Inflammatory macrophage (primary cell): ENCODE measurements at regions not wholly inside any gene's neighbourhood (a gene's known extent, or its start where the extent isn't known, plus 50 kb on each side); places are given as distances from the start of the nearest gene placed in this dataset.
"Not testable (repeated sequence)": the region's sequence is repeated elsewhere in the genome, so short reads cannot be mapped to it uniquely, and the experiment has no call there.

Experiments
- DNase-seq, 2 donors: peaks; one replicate each; pipeline ENCODE4 v3.0.0-alpha.2; 2020 to 2022

DNA sequence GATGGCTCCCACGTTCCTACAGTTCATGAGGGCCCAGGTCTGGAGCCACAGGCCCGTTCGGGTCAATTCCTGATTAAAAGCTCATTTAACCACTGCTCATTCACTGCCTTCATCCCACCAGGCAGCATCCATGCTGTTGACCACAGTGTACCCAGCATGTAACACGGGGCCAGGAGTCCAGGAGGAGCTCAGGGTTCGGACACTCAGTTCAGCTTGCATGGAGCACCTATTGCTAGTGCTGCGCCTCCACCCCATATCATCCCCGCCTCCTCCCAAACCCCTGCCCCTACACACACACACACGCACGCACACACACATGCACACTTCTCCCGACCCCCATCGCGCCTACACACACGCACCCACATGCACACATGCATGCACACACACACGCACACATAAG is 72.9 kb upstream of the SNTG2 start:
- no peak for DNase-seq

DNA sequence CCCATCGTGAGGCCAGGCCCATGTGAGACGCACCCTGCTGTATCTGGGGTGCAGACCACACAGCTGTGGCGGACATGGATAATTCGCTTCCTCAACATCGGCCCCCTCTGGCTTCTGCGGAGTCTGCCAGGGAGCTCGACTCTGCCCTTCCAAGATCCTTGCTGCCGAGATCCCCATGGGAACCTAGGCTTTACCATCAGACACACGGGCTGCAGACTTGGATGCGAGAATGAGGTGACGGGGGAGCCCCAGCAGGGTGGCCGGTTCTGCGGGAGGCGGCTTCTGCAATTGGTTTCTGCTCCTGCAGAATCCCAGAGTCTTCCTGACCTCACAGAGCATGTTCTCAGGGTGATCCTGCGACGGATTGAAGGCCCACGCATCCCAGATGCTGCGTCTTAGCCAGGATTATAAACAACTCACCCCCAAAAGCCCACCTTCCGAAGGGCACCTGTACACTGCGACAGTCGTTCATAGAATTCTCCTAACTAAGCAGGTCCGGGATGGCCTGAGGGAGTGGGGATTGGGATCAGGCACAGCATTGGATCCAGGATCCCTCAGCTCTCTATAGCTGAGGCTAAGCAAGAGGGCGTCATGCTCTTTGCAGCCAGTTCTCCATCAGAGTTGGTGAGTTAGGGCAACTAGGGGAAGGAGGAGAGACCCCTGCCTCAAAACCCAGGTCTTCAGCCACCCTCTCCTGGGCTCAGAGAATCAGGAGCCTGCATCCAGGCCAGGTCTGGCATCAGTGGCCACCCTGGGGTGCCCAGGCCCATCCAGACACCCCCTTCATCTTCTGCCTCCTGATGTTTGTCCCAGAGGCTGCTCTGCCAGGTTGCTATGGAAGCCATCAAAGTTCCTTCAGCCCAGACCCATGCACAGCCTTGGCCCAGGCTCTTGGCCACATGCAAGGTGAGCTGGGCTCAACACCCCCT is 74.7 kb upstream of the SNTG2 start:
- no peak for DNase-seq

DNA sequence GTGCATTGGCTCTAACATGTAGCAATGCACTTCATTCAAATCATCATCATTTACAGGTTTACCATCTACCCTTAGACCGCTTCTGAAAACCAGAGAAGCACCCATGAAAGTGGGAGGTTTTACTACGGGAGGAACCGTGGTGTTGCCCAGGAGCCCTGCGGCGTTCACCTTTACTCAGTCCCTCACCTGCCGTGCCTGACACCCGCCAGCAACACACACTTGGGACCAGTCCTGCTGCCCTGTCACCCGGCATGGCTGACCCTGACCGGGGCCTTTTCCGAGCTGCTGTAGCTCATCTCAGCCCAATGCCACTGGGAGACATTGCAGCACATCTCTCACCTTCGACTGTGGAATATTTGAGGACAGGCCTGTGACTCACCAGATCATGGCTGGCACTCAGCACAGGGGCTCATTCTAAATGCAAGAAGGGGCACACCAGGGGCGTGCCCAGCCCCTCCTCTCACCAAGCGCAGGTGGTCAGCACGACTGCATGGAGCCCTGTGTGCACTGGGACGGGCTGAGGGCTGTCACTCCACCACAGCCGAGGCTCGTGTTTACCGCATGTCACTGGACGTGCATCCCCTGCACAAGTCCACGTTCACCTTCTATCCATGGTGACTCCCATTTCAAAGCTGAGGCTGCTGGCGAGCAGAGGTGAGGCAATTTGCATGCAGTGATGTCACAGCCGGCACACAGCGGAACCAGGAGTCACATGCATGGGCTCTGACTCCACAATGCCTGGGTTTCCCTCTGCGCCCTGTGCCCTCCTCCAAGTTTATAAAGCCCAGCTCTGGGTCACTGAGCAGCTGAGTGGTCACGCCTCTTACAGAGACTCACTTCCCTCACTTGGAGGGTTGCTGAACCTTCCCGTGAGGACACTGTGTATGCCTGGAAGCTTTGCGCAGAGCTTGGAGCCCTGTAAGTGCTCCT is 76.7 kb upstream of the SNTG2 start:
- no peak for DNase-seq

DNA sequence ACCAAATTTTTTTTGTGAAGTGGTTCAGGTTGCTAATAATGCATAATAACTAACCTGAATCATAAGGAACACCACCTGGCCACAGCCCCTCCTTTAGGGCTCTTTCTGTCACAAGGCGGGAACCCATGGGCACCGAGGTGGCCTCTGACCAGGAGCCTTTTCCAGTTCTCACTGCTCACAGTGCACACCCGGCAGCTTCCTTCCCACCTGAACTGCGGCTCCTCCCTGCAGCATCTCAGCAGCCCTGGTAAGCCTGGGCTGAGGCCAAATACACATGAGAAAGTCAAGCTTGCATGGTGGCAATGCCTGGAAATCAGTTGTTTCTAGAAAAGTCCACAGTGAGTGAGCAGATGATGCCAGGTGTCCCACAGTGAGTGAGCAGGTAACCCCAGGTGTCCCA is 77.6 kb upstream of the SNTG2 start:
- no peak for DNase-seq

DNA sequence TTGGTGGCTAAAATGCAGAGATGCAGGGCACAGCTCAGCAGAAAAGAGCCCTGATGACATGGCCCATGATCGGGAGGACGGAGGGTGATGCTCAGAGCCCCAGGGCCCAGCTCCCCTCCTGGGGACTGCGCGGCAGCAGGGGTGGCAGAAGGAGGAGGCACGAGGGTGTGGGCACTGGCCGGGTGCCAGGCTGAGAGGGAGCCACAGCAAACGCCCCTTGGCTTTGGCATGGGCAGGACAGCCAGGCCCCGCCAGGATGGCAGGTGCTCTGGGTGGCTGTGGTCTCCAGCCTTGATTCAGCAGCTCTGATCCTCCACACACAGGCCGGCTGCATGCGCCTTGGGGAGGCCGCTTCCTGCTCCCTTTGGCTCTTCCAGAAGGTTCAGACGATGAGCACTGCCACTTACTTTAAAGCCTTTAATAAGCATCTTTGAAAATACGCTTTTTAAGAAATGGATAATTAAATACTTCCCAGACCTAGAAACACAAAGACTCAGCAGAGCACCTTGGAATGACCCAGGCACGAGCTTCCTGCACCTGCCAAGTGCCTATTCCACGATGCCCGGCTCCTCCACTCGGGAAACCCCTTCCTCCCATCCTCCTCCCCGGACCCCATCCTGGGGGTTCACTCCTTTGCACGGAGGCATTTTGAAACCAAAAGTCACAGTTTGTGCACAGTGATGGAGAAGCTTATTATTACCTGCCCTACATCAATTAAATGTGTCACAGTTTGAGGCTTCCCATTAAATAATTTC is 78.5 kb upstream of the SNTG2 start:
- DNase-seq, result no peak

DNA sequence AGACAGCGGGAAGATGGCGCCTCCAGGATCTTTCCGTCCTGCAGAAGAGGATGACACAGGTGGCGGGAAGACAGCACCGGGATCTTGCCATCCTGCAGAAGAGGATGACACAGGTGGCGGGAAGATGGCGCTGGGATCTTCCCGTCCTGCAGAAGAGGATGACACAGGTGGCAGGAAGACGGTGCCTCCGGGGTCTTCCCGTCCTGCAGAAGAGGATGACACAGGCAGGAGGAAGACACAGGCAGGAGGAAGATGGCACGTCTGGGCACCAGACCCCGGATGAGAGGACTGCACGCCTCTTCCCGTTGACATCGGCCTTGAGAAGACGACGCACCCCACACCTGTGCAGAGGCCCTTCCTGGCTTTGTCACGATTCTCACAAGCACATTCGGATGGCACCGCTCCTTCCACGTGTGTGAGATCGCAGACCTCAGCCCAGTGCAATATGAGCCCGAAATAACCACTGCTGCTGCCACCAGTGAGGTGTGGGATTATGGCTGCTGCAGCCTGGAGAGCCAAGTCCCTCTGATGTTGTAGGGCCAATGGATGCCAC is 79.4 kb upstream of the SNTG2 start:
- no peak for DNase-seq

DNA sequence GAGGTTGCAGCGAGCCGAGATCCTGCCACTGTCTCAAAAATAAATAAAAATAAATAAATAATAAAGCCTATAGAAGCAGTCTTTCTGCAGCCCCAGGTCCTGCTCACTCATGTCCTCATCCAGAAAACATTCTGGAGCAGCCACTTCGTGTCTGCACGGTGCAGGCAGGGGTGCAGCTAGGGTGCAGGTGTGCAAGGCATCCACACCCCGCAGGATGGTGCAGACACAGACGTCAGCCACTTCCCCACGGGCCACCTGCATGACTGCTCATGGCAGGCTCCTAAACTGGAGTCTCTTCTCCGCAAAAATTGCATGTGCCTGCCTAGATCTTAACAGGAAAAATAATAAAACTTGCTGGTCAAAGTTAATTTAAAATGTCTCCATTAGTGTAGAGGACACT is 80.2 kb upstream of the SNTG2 start:
- no peak for DNase-seq

DNA sequence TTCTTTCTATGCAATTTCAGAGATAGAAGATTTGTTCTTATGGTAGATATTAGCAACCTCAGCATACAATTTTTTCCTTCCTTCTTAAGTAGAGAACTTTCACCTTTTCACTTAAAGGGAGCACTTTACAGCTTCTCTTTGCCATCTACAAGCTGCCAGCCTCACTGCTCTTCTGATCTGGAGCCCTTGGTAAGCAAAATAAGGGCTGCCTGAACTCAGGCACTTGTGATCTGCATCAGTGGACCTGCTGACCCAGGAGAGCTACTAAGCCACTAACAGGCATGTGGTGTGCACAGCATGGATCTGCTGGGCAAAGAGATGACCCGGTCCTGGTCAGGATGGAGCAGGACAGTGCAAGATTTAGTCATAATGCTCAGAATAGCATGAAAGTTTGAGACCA is 80.8 kb upstream of the SNTG2 start:
- no peak for DNase-seq

DNA sequence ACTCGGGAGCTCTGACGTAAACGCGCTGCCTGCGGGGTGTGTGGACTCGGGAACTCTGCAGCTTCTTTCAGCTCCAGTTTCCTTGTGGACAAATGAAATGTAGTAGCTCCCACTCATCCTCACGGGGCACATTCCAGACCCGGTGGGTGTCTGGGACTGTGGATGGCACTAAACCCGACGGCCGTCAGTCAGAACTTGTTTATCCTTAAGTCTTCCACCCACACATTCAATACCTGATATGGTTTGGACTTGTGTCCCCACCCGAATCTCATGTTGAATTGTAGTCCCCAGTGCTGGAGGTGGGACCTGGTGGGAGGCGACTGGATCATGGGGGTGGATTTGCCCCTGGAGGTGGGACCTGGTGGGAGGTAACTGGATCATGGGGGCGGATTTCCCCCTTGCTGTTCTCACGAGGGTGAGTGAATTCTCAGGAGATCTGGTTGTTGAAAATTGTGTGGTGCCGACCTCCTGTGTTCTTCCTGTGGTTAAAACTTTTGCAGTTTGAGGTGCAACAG is 81.2 kb upstream of the SNTG2 start:
- no peak for DNase-seq

DNA sequence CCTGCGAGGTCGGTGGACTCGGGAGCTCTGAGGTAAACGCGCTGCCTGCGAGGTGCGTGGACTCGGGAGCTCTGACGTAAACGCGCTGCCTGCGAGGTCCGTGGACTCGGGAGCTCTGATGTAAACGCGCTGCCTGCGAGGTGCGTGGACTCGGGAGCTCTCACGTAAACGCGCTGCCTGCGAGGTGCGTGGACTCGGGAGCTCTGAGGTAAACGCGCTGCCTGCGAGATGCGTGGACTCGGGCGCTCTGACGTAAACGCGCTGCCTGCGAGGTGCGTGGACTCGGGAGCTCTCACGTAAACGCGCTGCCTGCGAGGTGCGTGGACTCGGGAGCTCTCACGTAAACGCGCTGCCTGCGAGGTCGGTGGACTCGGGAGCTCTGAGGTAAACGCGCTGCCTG is 81.8 kb upstream of the SNTG2 start:
- DNase-seq, result not testable (repeated sequence)

DNA sequence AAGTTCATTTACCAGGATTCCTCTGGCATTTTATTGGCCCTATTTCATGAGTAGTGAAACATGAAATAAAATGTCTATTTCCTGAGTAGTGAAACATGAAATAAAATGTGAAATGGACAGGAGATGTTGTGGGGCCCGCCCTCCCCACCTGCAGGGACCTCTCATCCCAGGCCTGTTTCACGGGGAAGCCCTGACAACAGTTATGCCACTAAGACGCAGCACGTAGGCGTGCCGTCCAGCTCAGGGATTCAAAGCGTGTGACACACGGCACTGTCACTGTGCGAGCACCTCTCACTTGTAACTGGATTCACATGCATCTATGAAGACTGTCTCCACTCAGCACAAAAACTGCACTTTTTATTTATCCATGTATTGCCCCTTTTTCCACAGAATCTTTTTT is 83.4 kb upstream of the SNTG2 start:
- no peak for DNase-seq

DNA sequence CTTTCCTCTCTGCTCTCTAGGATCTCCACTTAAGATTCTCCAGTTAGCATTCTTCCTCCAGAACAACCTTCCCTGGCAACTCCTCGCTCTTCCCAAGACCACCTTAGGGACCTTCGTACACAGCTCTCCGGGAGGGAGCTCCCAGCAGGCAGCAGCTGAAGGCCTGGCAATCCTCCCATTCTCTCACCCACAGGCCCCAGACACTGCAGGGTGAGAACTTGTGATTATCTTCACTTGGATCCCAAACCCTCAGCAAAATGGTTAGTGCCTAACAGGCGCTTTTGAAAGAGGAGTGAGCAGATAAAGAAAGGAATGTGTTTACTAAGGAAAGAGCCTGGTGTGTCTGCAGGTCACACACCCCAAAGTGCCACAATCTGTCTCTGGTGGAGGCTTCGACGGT is 83.8 kb upstream of the SNTG2 start:
- no peak for DNase-seq

DNA sequence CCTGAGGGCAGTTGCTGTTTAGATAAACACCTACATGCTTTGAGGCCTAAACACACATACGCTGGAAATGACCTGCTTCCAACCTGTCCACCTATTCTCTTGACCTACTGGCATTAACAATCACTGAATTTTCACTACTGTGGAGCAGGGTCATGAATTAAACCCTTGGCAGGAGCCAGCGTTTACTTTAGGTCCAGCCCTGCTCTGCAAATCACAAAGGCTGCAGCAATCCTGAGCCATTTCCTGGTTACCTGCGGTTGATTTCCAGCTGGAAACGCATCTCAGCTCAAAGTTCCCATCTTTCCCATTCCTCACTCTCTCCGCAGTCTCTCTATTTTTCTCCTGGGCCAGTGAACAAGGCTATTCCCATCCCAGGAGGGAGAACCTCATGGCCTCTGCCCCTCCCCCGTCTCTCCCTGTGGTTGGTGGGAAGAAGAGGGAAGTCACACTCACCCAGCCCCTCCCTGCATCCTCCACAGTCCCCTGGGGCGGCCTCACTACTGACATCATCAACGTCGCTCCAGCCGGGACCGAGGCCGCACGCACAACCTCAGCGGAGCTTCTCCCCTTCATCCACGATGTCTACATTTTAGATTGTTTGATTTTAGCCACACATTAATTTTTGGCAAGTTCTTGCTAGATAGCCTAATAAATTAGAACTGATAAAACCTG is 84.5 kb upstream of the SNTG2 start:
- DNase-seq, result no peak

DNA sequence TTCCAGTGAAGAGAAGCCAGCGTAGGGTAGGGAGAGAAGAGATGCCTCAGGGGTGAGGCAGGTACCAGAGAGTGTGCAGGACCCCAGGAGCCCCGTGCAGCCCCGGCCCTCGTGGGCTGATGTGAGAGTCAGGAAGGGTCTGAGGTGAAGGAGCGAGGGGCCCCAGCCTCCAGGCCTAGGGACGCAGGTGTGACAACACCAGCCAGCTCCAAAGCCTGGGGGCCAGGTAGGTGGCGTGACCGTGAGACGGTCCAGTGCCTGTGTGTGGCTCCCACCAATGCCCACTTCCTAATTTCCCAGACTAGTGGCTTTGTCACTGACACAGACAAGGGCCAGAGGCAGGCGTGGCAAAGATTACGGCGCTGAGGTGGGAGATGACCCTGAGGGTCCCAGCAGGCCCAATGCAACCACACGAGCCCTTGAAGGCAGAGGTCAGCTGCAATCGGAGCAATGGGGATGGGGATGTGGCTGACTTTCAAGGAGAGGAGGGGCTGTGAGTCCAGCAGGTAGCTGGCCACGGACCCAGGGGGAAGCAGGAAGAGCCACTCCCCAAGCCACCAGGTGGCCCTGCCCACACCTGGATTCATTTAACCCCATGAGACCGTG is 86.0 kb upstream of the SNTG2 start:
- DNase-seq, result no peak

DNA sequence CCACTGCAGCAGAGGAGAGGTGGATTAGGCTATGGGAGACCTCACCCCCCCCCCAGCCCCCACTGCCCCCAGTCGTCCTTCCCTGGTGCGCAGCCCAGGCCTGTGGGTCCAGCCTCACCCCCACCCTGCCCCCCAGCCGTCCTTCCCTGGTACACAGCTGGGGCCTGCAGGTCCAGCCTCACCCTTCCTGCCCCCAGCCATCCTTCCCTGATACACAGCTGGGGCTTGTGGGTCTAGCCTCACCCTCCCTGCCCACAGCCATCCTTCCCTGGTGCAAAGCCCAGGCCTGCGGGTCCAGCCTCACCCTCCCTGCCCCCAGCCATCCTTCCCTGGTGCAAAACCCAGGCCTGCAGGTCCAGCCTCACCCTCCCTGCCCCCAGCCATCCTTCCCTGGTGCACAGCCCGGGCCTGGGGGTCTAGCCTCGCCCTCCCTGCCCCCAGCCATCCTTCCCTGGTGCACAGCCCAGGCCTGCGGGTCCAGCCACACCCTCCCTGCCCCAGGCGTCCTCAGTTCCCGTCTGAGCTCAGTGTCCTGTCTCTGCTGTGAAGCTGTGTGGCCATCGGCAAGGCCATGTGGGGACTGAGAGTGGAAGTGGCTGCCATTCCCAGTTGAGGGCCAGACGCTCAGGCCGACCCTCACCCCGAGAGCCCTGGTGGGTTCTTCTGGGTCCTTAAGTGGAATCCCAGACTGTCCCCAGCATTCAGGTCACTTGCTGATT is 86.8 kb upstream of the SNTG2 start:
- no peak for DNase-seq

DNA sequence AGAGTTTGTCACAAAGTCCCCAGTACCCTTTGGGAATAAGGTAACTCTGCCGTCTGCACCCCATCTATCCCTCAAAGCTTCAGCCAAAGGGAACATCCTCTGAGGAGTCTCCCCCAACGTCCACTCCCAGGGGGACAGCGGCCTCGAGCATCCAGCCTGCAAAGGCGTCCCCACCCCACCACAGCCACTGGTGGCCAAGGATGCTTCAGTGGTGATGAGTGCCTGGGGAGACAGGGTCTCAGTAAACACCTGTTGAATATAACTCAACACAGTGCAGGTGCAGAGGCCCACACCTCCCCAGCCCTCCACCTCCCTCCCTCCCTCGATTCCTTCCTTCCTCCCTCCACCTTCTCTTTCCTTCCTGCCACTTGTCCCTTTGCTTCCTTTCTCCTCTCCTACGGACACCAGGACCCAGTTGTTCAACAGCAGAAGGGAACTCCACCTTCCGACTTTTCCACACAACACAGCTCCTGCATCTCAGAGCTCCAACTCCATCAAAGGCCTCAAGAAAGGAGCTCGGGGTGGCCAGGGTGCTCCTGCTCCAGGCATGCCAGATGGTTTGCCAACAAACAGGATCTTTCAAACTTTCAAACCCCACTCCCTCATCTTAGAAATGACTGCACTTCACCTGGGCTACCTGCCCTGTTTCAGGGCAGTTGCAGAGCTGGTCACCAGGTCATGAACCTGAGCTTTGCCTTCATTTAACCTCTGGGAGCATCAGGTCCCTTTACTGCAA is 87.8 kb upstream of the SNTG2 start:
- no peak for DNase-seq

DNA sequence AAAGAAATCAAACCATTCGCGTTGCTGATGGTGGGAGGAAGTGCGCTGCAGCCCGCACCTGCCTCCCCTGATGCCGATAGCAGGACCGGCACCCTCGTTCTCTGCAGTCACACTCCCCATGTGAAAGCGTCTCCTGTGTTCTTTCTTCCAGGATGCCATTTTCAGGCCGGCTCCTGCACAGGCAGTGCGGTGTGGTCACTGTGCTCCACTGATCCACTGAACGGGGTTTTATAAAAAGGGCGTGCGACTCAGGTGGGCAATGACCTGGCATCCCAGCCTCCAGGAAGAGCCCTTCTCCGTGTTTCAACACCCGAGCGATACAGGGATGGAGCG is 88.3 kb upstream of the SNTG2 start:
- DNase-seq, result no peak

DNA sequence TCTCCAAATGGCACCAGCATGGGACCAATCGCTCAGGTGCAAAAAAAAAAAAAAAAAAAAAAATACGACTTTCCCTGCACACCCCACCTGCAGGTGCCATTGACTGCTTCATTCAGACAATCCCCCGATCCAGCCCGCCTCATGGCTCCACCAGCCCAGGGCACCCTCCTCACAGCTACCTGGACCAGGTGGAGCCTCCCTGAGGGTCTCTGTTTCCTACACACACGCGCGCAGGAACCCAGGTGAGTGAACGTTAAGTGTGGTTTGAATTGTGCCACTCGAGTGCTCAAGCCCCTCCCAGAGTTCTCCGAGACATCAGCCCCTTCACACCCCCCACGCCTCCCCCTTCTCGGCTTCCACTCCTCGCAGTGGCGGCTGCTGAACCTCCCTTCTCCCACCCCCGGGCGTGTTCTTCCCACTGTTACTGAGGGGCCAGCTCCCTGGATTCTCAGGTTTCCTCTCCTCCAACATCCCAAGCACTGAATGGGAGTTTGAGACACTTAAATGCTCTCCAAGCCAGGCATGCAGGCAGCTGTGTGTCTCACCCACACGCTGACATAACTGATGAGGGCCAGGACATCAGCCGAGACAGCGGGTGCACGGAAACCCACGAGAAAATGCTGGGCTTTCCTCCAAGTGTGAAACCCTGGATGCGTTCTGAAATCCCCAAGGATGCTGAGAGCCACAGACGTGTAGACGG is 88.8 kb upstream of the SNTG2 start:
- DNase-seq, result no peak

DNA sequence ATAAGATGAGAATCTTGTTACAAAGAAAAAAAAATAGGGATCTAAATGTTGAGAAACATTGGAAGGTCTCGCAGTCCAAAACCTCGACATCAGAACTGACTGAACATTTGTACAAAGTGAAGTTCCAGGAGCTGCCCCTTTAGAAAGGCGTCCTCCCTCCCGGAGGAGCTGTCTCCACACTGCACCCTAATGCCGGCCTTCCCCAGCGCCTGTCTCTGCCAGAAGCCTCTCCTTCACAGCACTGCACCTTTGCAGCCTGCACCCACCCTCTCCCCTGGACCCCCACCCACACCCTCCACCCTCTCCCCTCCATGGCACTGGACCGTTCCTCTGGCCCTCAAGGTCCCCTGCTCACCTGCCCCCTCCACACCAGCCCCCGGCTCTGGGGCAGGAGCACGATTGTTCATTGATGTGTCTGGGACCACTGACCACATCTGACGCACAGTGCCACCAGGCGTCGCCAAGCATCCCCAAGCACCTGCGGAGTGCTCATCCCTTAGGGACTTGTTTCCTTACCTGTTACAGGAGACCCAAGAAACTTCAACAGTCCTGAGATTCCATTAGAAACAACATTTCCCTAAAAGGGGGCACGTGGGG is 90.3 kb upstream of the SNTG2 start:
- DNase-seq, result no peak
